ENCODE measurements at regions not wholly inside any gene's neighbourhood (a gene's known extent, or its start where the extent isn't known, plus 50 kb on each side); places are given as distances from the start of the nearest gene placed in this dataset.

DNA sequence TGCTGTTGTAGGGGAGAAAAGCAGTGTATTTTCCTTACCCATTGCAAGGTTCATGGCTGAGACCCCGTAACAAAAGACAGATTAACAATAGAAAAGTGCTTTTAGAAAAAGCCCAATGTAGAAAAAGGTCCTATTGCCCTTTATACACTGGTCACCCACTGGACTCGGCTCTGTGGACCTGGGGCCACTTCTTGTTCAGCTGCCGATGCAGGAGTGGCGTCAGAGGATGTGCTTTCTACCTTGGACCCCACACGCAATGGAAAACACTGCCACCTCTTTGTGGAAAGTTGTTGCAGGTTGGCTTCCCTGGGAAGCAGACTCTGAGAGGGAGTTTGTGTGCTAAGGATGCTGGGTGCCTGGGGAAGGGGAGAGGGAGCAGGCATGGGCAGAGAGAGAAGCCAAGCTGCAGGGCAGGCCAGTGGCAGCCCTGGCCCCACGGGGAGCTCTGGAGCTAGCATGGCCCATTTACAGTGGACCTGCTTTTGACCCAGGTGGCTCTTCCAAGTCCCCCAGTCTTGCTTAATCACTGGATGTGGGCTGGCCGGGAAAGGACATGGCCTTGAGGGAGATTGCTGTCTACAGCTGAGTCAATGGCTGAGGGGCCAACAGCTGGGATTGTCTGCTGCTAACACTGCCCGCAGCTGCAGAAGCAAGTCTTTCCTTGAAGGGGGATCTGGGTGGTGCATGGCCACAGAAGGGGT is 142.9 kb downstream of the CDC5L start:
- TF ChIP-seq, protein P1, sequence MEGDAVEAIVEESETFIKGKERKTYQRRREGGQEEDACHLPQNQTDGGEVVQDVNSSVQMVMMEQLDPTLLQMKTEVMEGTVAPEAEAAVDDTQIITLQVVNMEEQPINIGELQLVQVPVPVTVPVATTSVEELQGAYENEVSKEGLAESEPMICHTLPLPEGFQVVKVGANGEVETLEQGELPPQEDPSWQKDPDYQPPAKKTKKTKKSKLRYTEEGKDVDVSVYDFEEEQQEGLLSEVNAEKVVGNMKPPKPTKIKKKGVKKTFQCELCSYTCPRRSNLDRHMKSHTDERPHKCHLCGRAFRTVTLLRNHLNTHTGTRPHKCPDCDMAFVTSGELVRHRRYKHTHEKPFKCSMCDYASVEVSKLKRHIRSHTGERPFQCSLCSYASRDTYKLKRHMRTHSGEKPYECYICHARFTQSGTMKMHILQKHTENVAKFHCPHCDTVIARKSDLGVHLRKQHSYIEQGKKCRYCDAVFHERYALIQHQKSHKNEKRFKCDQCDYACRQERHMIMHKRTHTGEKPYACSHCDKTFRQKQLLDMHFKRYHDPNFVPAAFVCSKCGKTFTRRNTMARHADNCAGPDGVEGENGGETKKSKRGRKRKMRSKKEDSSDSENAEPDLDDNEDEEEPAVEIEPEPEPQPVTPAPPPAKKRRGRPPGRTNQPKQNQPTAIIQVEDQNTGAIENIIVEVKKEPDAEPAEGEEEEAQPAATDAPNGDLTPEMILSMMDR (IDR thresholded peaks at IDR 0.05; ENCODE audit: poor library complexity, severe bottlenecking) = no peak
- TF ChIP-seq TAF1 (IDR thresholded peaks at IDR 0.05; ENCODE audit: low read depth) = no peak
- no peak for TF ChIP-seq EP300 (conservative IDR thresholded peaks at IDR 0.05; ENCODE audit: poor library complexity, severe bottlenecking)
- no peak for TF ChIP-seq RAD21 (conservative IDR thresholded peaks at IDR 0.05)
- TF ChIP-seq POLR2AphosphoS5 (IDR thresholded peaks at IDR 0.05) = no peak

Data from neural cell (in vitro differentiated cells).